H1 (cell line): ENCODE measurements at regions not wholly inside any gene's neighbourhood (a gene's known extent, or its start where the extent isn't known, plus 50 kb on each side); places are given as distances from the start of the nearest gene placed in this dataset.

Experiments used
- CTCF ChIA-PET: fragments of 300-600 bp; sonication (Branson Sonifier 250); formaldehyde crosslinking; loops from one replicate; lab custom pipeline; 2021; ENCODE audit not compliant: partially characterized antibody; lab: Charles Lee
- POLR2A ChIA-PET: fragments of 300-600 bp; sonication (Branson Sonifier 250); formaldehyde crosslinking; loops from one replicate; lab custom pipeline; 2021; ENCODE audit warnings: inconsistent platforms; ENCODE audit not compliant: partially characterized antibody; lab: Charles Lee
- DNase-seq, 2 experiments: peaks; one replicate each; pipeline versions ENCODE4 v3.0.0 to v3.0.0-alpha.2; 2010 to 2022; ENCODE audit warnings: low spot score in 2 of 2, low read depth in 1 of 2, mixed read lengths in 1 of 2
- FAIRE-seq: peaks from 2 replicates; lab custom pipeline; 2011; peaks lifted over from hg19 to GRCh38; lab: Jason Lieb, UNC
- H2AFZ ChIP-seq: 2 replicates; pipeline ENCODE4 v1.8.1; 2012; ENCODE audit warnings: low read length, inconsistent platforms
- H2AK5ac ChIP-seq: 2 replicates; pipeline ENCODE4 v1.6.1; 2013; ENCODE audit warnings: low read depth, low read length
- H2BK120ac ChIP-seq: replicated peaks from 2 replicates; pipeline ENCODE3; 2013; ENCODE audit warnings: low read depth, low read length, inconsistent platforms
- H2BK12ac ChIP-seq: 2 replicates; pipeline ENCODE4 v1.6.1; 2013; ENCODE audit warnings: low read depth, low read length
- H2BK15ac ChIP-seq: 2 replicates; pipeline ENCODE4 v1.6.1; 2013; ENCODE audit warnings: low read length
- H2BK20ac ChIP-seq: 2 replicates; pipeline ENCODE4 v1.6.1; 2013; ENCODE audit warnings: low read length
- H2BK5ac ChIP-seq: 2 replicates; pipeline ENCODE4 v1.6.1; 2013; ENCODE audit warnings: low read depth, low read length
- H3K14ac ChIP-seq: 2 replicates; pipeline ENCODE4 v1.6.1; 2013; ENCODE audit warnings: inconsistent platforms; ENCODE audit not compliant: insufficient read length
- H3K18ac ChIP-seq: 2 replicates; pipeline ENCODE4 v1.6.1; 2013; ENCODE audit warnings: low read length; ENCODE audit errors: extremely low read depth
- H3K23ac ChIP-seq: 2 replicates; pipeline ENCODE4 v1.6.1; 2013; ENCODE audit warnings: inconsistent platforms; ENCODE audit not compliant: insufficient read length
- H3K23me2 ChIP-seq: 2 replicates; pipeline ENCODE4 v1.6.1; 2013; ENCODE audit warnings: low read depth, low read length
- H3K27ac ChIP-seq: 2 replicates; pipeline ENCODE4 v1.6.1; 2011; ENCODE audit warnings: low read depth, low read length, inconsistent platforms
- H3K27me3 ChIP-seq, 4 experiments: replicated peaks in 1 of 4; 1 replicate in 1 of 4; 2 replicates in 3 of 4; pipeline versions ENCODE4 v1.6.1 to v1.8.1; 2011 to 2013; ENCODE audit warnings: low read length in 3 of 4, mild to moderate bottlenecking in 3 of 4, inconsistent platforms in 2 of 4, mixed read lengths in 2 of 4, moderate library complexity in 1 of 4; ENCODE audit not compliant: control insufficient read depth in 3 of 4, insufficient read depth in 3 of 4; ENCODE audit errors: extremely low read depth in 1 of 4
- H3K36me3 ChIP-seq, 4 experiments: 2 replicates each; pipeline versions ENCODE4 v1.6.1 to v1.8.1; 2011 to 2013; ENCODE audit warnings: mild to moderate bottlenecking in 4 of 4, low read length in 3 of 4, moderate library complexity in 2 of 4, control low read depth in 1 of 4, inconsistent platforms in 1 of 4; ENCODE audit not compliant: insufficient read depth in 4 of 4, control insufficient read depth in 2 of 4
- H3K4ac ChIP-seq: replicated peaks from 2 replicates; pipeline ENCODE3; 2013; ENCODE audit warnings: low read length, low read depth, mixed read lengths, inconsistent platforms; ENCODE audit not compliant: insufficient read length
- H3K4me1 ChIP-seq, 4 experiments: replicated peaks in 1 of 4; 1 replicate in 1 of 4; 2 replicates in 3 of 4; pipeline versions ENCODE4 v1.6.1 to v1.8.1; 2011 to 2013; ENCODE audit warnings: low read length in 3 of 4, inconsistent platforms in 2 of 4, mixed read lengths in 1 of 4; ENCODE audit not compliant: insufficient read depth in 4 of 4, control insufficient read depth in 3 of 4
- H3K4me2 ChIP-seq, 2 experiments: 2 replicates each; pipeline versions ENCODE4 v1.6.1 to v1.8.1; 2011 to 2013; ENCODE audit warnings: low read depth in 2 of 2, low read length in 2 of 2, control low read depth in 1 of 2, inconsistent platforms in 1 of 2, mild to moderate bottlenecking in 1 of 2; ENCODE audit not compliant: insufficient read depth in 1 of 2
- H3K4me3 ChIP-seq, 4 experiments: fragments of 200-600, 300-600 bp in 1 of 4; sonication (generic), shearing (Covaris generic), sonication (Bioruptor Twin) in 1 of 4; 2 replicates each; pipeline versions ENCODE4 v1.5.1 to v1.8.1; 2011 to 2016; ENCODE audit warnings: low read length in 4 of 4, low read depth in 3 of 4, control low read depth in 2 of 4, inconsistent platforms in 2 of 4, mild to moderate bottlenecking in 2 of 4, mixed read lengths in 1 of 4, moderate library complexity in 1 of 4; ENCODE audit not compliant: insufficient read depth in 2 of 4; ENCODE audit errors: extremely low read depth in 1 of 4
- H3K56ac ChIP-seq: replicated peaks from 2 replicates; pipeline ENCODE3; 2013; ENCODE audit warnings: low read depth, mild to moderate bottlenecking, mixed read lengths, low read length, inconsistent platforms; ENCODE audit not compliant: insufficient read length
- H3K79me1 ChIP-seq: 2 replicates; pipeline ENCODE4 v1.6.1; 2013; ENCODE audit warnings: low read depth, low read length, control low read depth
- H3K79me2 ChIP-seq, 2 experiments: 2 replicates each; pipeline versions ENCODE4 v1.6.1 to v1.8.1; 2012 to 2013; ENCODE audit warnings: low read length in 2 of 2, mild to moderate bottlenecking in 2 of 2, inconsistent platforms in 1 of 2; ENCODE audit not compliant: insufficient read depth in 2 of 2, control insufficient read depth in 1 of 2
- H3K9ac ChIP-seq, 4 experiments: replicated peaks in 1 of 4; 1 replicate in 1 of 4; 2 replicates in 3 of 4; pipeline versions ENCODE4 v1.6.1 to v1.8.1; 2011 to 2013; ENCODE audit warnings: low read depth in 3 of 4, low read length in 3 of 4, control low read depth in 2 of 4, mild to moderate bottlenecking in 2 of 4, moderate library complexity in 2 of 4, inconsistent platforms in 1 of 4; ENCODE audit errors: extremely low read depth in 1 of 4
- H3K9me3 ChIP-seq, 2 experiments: 2 replicates each; pipeline versions ENCODE4 v1.6.1 to v1.8.1; 2012 to 2013; ENCODE audit warnings: mild to moderate bottlenecking in 2 of 2, moderate library complexity in 2 of 2, control low read depth in 1 of 2, inconsistent platforms in 1 of 2, low read depth in 1 of 2, low read length in 1 of 2, mixed read lengths in 1 of 2; ENCODE audit not compliant: insufficient read depth in 2 of 2
- H4K20me1 ChIP-seq, 2 experiments: replicated peaks in 1 of 2; 2 replicates each; pipeline versions ENCODE3 to v1.8.1; 2011 to 2013; ENCODE audit warnings: inconsistent platforms in 2 of 2, low read length in 2 of 2, mild to moderate bottlenecking in 1 of 2; ENCODE audit not compliant: insufficient read depth in 2 of 2, control insufficient read depth in 1 of 2
- H4K5ac ChIP-seq: 2 replicates; pipeline ENCODE4 v1.6.1; 2013; ENCODE audit warnings: low read length, low read depth, mixed read lengths, inconsistent platforms; ENCODE audit not compliant: insufficient read length
- H4K8ac ChIP-seq: 2 replicates; pipeline ENCODE4 v1.8.0; 2013; ENCODE audit warnings: mild to moderate bottlenecking, moderate library complexity, low read length, inconsistent platforms; ENCODE audit not compliant: insufficient read depth; ENCODE audit errors: extremely low read depth
- H4K91ac ChIP-seq: replicated peaks from 2 replicates; pipeline ENCODE3; 2013; ENCODE audit warnings: low read length, mixed read lengths, inconsistent platforms; ENCODE audit not compliant: insufficient read length
- CTCF ChIP-seq, 3 experiments: IDR thresholded peaks; 1 replicate in 2 of 3; 2 replicates in 1 of 3; pipeline versions ENCODE4 v1.5.1 to v1.6.1; 2011; ENCODE audit warnings: low read length in 3 of 3, mild to moderate bottlenecking in 3 of 3, inconsistent platforms in 2 of 3, low read depth in 1 of 3, moderate library complexity in 1 of 3; ENCODE audit not compliant: insufficient read depth in 1 of 3; ENCODE audit errors: control extremely low read depth in 1 of 3
- MAFK ChIP-seq: IDR thresholded peaks from 2 replicates; pipeline ENCODE4 v1.6.1; 2012; ENCODE audit warnings: low read depth, mild to moderate bottlenecking, improper control_type of control experiment, low read length
- RAD21 ChIP-seq, 2 experiments: IDR thresholded peaks in 1 of 2; conservative IDR thresholded peaks in 1 of 2; 2 replicates each; pipeline ENCODE4 v1.6.1; 2011; ENCODE audit warnings: low read depth in 2 of 2, low read length in 2 of 2, improper control_type of control experiment in 1 of 2, inconsistent platforms in 1 of 2, mild to moderate bottlenecking in 1 of 2, moderate library complexity in 1 of 2
- TCF12 ChIP-seq: IDR thresholded peaks from 2 replicates; pipeline ENCODE4 v1.6.1; 2011; ENCODE audit warnings: low read depth, mild to moderate bottlenecking, low read length
- WGBS, 2 experiments: shearing (Covaris generic) in 1 of 2; methylation state at CpG; one replicate each; pipeline versions ENCODE4 v1.1.6 to v1.1.7; 2013 to 2015; ENCODE audit warnings: low lambda C conversion rate in 2 of 2, mixed read lengths in 2 of 2, inconsistent platforms in 1 of 2, low coverage in 1 of 2, missing lambda C conversion rate in 1 of 2; ENCODE audit not compliant: insufficient replicate concordance in 2 of 2, insufficient coverage in 1 of 2, insufficient read length in 1 of 2; ENCODE audit errors: extremely low coverage in 1 of 2, missing lambda C conversion rate in 1 of 2; 5-methylcytosine and 5-hydroxymethylcytosine counted together

- Histone ChIP-seq H3K27me3 (no peaks in the 10 kb centered on the region), H3K36me3 (no peaks in the 10 kb centered on the region), H3K4me1 (no peaks in the 10 kb centered on the region), H2BK5ac (no peak overlapping the region), H3K27ac (no peak overlapping the region), H3K23me2 (no peaks in the 10 kb centered on the region; the same call in 1 of the 2 replicates), H4K8ac (no peak overlapping the region), H2AFZ (peak overlapping the region; percentile 93), H3K23ac (no peak overlapping the region), H3K4ac (no peak overlapping the region), H3K56ac (no peak overlapping the region), H2BK20ac (no peak overlapping the region), H4K91ac (no peak overlapping the region), H3K18ac (no peak overlapping the region), H3K9ac (no peak overlapping the region), H2BK120ac (no peak overlapping the region), H3K79me1 (no peaks in the 10 kb centered on the region), H2BK15ac (no peak overlapping the region), H3K4me3 (no peak overlapping the region), H3K79me2 (no peaks in the 10 kb centered on the region), H3K14ac (no peak overlapping the region), H4K20me1 (no peaks in the 10 kb centered on the region), H3K4me2 (no peak overlapping the region), H2BK12ac (no peak overlapping the region), H4K5ac (no peak overlapping the region), H3K9me3 (no peaks in the 10 kb centered on the region), H2AK5ac (no peak overlapping the region)
- FAIRE-seq (peak; percentile 82), DNase-seq (peak; percentile 7 to 79)
- 28% methylated on average over 5 of the region's 5 CpGs; no CpG with 5 or more reads in 1 of the 2 experiments for WGBS, 2 experiments
- ChIA-PET CTCF (interaction anchor here (0.6 to 2.8 kb wide), 28 partner anchors 12 to 723 kb away, joined by 3 to 10 read pairs (median 4); no protein-coding TSS in a partner anchor), POLR2A (no interaction called here)
- TF ChIP-seq CTCF (IDR thresholded peaks at IDR 0.05; ENCODE audit: control extremely low read depth in 1 of 3, insufficient read depth in 1 of 3, low read depth in 1 of 3, low read length in 3 of 3) (peak; percentile 71 to 91 (median 80)), RAD21 (IDR thresholded peaks at IDR 0.05 in 1 of 2, conservative IDR thresholded peaks at IDR 0.05 in 1 of 2; ENCODE audit: low read depth in 2 of 2, low read length in 2 of 2) (peak; percentile 80 to 87), MAFK (peak; percentile 55; the same call in 1 of the 2 replicates), TCF12 (no peak)
Observed at GRCh38 chr3:137217733-137218132, 259.9 kb downstream of the IL20RB start.
